Cerebellar cortex (tissue), 1 donor: ENCODE measurements at regions not wholly inside any gene's neighbourhood (a gene's known extent, or its start where the extent isn't known, plus 50 kb on each side); places are given as distances from the start of the nearest gene placed in this dataset.

Experiments
- DNase-seq: peaks from one replicate; pipeline ENCODE4 v3.0.0-alpha.2; 2015; ENCODE audit warnings: low spot score

- no peak for DNase-seq
Observed at GRCh38 chr5:54852007-54852406, 133.4 kb downstream of the ESM1 start.

DNA sequence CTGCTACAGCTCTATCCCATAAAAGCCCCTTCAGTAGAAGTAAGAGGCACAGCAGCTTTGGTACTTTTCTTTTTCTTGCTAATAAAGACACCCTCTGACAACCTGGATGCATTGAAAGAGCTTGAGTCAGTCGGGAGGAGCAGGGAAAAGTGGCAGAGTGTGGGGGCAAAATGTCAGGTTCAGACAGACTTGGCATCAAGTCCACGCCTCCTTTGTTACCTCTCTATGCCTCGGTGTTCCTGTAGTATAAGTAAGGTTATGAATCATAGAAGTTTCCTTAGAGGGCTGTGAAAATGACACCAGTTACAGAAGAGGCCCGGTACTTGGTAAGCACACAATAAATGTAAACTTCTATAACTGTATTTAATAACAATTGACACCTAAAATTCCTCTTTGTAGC, 133.9 kb downstream of the ESM1 start:
- DNase-seq: no peak

- peak; percentile 10 for DNase-seq
Observed at GRCh38 chr5:54848581-54848980, 136.8 kb downstream of the ESM1 start.

DNA sequence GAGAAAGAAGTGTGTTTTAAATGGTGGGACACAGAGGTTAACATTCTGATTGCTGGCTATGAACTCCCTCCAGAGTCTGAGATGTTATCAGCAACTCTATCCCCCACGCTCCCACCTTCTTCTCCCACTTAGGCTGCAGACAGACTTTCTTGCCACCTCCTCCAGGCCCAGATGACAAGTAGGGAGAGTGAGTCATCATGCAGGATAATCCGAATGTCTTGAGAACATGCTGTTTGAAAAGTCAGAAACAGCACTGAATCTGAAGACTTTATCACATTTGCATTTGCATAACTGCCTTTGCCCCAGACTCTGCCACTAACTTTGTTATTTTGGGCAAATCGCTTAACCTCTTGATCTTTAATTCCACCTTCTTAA, 139.8 kb downstream of the ESM1 start:
- DNase-seq: no peak

DNA sequence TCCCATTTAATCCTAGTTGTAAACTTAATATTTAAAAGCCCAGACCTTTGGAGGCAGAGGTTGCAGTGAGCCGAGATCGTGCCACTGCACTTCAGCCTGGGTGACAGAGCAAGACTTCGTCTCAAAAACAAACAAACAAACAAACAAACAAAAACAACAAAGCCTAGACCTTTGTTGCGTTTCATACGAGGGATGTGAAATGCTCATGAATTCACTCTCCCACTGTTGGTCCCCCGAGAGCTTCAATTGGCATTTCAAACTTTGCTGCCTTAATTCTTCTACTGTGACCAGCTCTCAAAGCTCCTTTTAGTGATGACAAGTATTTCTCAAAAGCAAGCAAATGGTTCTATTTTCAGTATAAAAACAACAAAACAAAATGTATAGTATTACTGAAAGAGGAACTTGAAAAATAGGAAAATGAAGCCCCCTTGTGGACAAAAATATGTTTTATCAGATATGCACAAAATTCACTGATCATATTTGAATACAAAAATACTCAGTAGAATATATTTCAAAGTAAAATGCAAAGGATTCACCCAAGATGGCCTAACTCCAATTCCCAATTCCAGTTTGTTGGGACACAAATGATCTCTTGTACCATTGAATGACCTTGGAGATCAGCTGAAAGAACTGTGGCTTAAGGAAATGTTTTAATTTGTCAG, 140.4 kb downstream of the ESM1 start:
- DNase-seq: peak; percentile 60

DNA sequence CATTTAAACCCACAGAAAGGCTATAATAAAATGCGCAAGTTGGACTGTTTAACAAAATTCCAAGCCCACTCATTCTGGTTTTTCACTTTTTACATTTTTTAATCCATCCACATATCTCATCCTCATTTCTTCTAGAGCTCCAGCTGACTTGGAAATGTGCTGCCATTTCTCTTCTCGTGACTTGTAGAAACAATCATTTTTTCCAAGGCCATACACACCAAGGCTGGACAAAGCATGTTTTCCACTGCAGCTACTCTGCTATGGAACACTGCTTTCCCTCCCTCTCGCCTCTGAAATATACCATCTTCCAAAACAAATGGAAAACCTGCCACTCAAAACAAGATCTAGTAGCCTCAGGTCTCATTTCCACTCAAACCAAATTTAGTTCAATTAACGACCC, 141.1 kb downstream of the ESM1 start:
- no peak for DNase-seq

GRCh38 chr5:54841481-54841880, 143.9 kb downstream of the ESM1 start:
- DNase-seq: no peak

GRCh38 chr5:54838843-54839242, 146.6 kb downstream of the ESM1 start:
- DNase-seq: no peak

- no peak for DNase-seq
Observed at GRCh38 chr5:54837981-54838380, 147.4 kb downstream of the ESM1 start.

DNA sequence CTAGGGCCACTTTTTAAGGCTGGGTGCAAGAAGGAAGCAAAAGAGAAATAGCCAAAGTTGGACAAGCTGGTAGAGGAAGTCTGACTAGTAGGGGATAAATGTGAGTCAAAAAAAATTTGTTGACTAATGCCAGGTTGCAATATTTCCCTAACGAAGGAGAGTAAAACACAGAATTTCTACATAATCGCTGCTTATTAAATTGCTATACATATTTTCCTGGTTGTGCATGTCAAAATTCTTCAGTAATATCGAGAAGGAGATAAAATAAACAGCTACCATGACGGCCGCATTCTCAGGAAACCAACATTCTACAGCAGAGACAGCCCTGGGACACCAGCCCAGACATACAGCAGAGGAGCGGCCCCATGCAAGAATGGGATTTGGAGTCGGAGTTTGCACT, 148.3 kb downstream of the ESM1 start:
- no peak for DNase-seq

GRCh38 chr5:54835647-54836046, 149.7 kb downstream of the ESM1 start:
- DNase-seq: no peak

DNA sequence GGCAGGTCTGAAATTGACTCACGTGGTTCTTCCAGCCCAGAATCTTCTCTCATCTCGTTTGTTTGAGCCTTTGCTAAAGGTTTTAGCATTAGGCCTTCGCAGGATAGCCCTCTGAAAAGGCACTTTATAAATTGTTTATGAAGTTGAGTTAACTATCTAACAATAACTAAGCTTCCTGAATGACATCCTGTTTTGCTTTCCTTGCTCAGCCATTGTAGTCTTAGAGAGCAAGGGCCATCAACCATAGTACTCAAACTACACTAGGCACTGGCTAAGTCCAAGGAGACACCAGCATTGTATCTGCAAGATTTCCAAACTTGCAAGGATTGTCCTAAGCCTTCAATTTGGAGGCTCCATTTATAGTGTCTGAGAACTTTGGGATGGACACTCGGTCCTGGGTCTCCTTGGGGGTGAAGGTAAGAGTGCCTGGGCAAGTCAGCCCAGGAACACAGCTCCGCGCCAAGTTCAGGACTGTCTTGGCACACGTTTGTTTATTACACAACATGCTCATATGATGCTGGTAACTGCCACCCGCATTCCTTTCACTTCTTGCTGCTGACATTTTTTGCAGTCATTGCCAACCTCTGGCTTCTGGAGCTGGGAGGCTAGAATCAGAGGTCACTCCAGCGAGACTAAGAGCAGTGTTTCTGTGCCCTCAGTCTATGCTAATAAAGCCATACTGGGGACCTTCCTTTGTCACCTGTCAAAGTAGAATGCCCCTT, 151.1 kb downstream of the ESM1 start:
- DNase-seq: no peak

GRCh38 chr5:54833590-54833989, 151.8 kb downstream of the ESM1 start:
- no peak for DNase-seq

DNA sequence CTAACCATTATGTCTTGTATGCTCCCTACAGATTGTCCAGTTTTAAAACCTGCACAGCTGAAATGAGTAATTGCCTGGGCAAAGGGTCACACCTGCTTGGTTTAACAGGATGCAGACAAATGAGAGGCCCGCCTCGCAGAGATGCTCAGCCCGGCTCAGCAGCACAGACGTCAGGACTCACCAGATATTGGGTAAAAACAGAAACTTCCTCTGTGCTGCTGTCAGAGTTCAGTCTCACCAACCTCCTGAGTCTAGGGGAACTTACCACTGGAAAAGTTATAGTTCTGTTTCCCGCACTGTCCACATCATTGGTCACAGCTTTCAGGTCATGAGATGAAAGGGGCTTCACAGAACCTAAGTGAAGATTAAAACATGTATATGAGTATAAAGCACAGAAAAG, 152.5 kb downstream of the ESM1 start:
- no peak for DNase-seq

DNA sequence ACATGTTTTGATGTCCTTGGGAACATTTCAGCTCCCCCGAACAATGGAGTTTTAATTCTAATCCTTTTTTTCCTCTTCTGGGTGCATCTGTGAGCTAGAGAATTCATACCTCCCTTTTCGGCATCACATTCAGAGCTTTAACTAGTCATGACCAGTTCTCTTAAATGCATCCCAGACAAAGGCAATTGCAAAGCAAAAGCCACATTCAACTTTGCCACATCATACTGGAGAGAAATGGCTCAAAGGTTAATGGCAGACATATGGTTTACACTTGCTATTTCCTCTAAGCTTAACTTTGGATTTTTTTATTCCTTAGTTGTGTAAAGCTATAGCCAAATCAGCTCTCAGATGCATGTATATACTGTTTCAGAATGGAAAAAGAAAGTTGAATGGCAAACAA, 153.3 kb downstream of the ESM1 start:
- DNase-seq: no peak

DNA sequence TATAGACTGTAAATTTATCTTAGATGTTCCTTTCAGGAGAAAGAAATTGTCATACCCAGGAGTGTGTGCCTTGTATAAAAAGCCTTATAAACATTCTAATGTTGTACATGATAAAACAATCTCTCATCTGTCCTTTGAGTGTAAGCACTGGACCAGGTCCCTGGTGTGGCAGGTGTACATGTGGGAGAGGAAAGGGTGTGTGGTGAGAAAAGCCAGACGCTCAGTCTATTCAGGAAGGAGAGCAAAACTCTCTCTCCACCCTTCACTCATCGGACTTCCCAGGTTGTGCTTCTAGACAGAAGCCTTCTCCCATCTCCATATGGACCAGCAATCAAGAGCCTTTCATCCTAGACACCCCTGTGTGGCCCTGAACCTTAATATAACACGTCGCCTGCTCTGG, 154.2 kb downstream of the ESM1 start:
- DNase-seq: no peak

- DNase-seq: no peak
Observed at GRCh38 chr5:54829676-54830535, 155.5 kb downstream of the ESM1 start.

GRCh38 chr5:54829102-54829501, 156.3 kb downstream of the ESM1 start:
- DNase-seq: no peak

DNA sequence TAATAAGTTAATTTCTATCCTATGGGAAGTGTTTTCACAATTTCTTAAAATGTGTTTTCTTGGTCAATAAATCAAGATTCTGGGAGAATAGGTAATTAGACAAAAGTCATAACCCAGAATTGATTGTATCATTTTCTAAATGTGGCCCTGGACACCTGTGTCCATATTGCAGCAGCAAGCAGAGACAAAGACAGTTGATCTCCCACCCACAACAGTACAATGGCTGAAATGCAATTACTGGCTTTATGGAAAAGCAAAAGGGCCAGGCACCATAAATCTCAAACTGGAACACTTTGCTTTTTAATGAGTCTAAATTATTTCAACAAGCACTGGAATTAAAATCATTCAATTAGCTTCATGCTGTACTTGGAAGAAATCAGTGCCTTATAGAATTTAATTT, 157.2 kb downstream of the ESM1 start:
- no peak for DNase-seq

DNA sequence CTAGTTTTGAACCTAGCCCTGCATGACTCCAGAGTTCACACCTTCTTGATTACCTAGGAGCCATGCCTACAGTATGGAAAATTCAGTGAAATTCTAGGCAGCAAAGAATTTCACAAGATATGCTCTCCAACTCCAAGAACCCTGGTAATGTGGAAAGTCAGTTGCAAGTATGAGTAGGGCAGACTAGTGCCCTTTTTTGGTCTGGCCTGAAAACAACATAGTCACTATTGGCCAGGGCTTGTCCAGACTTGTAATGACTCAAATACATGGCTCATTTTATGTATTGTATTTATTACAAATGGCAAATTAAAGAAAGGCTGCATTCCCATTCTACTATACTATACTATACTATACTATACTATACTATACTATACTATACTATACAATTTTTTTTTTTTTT, 160.4 kb downstream of the ESM1 start:
- DNase-seq: no peak

GRCh38 chr5:54823006-54823405, 162.4 kb downstream of the ESM1 start:
- DNase-seq: no peak

GRCh38 chr5:54822324-54822687, 163.1 kb downstream of the ESM1 start:
- no peak for DNase-seq
